CD14-positive monocyte (primary cell): ENCODE measurements at regions not wholly inside any gene's neighbourhood (a gene's known extent, or its start where the extent isn't known, plus 50 kb on each side); places are given as distances from the start of the nearest gene placed in this dataset.

Experiments
- DNase-seq, 3 donors: peaks; one replicate each; pipeline ENCODE4 v3.0.0-alpha.2; 2011 to 2022
- H2AFZ ChIP-seq: 2 replicates; pipeline ENCODE4 v1.6.0; 2012; ENCODE audit warnings: mild to moderate bottlenecking, low read depth, low read length, inconsistent platforms; ENCODE audit not compliant: insufficient read depth, poor library complexity, severe bottlenecking
- H3K27ac ChIP-seq, 2 donors: 1 replicate in 1 of 2; 2 replicates in 1 of 2; pipeline ENCODE4 v1.5.1; 2012 to 2013; ENCODE audit warnings: low read length in 2 of 2, control low read depth in 1 of 2, inconsistent platforms in 1 of 2, low read depth in 1 of 2, mild to moderate bottlenecking in 1 of 2
- H3K27me3 ChIP-seq, 2 donors: one replicate each; pipeline versions ENCODE4 v1.6.0 to v1.6.1; 2011 to 2013; ENCODE audit warnings: low read length in 2 of 2; ENCODE audit not compliant: control insufficient read depth in 2 of 2, insufficient read depth in 2 of 2
- H3K36me3 ChIP-seq, 2 donors: replicated peaks in 1 of 2; 1 replicate in 1 of 2; 2 replicates in 1 of 2; pipeline versions ENCODE4 v1.5.1 to v1.6.1; 2012 to 2013; ENCODE audit warnings: low read length in 2 of 2, control low read depth in 1 of 2, inconsistent platforms in 1 of 2, mild to moderate bottlenecking in 1 of 2; ENCODE audit not compliant: insufficient read depth in 2 of 2, control insufficient read depth in 1 of 2
- H3K4me1 ChIP-seq, 2 donors: 1 replicate in 1 of 2; 2 replicates in 1 of 2; pipeline versions ENCODE4 v1.5.1 to v1.6.1; 2012 to 2013; ENCODE audit warnings: low read length in 2 of 2, control low read depth in 1 of 2, inconsistent platforms in 1 of 2, mild to moderate bottlenecking in 1 of 2, moderate library complexity in 1 of 2; ENCODE audit not compliant: insufficient read depth in 2 of 2, control insufficient read depth in 1 of 2
- H3K4me2 ChIP-seq: replicated peaks from 2 replicates; pipeline ENCODE3; 2012; ENCODE audit warnings: low read length, moderate library complexity, mild to moderate bottlenecking; ENCODE audit not compliant: poor library complexity, severe bottlenecking; ENCODE audit errors: extremely low read depth
- H3K4me3 ChIP-seq, 3 experiments: fragments of 200-600 bp in 1 of 3; sonication (generic) in 1 of 3; replicated peaks in 1 of 3; 1 replicate in 2 of 3; 2 replicates in 1 of 3; pipeline ENCODE4 v1.5.1; 2011 to 2013; ENCODE audit warnings: low read length in 3 of 3, mild to moderate bottlenecking in 3 of 3, control low read depth in 2 of 3, low read depth in 2 of 3, inconsistent platforms in 1 of 3, moderate library complexity in 1 of 3
- H3K79me2 ChIP-seq: 2 replicates; pipeline ENCODE4 v1.6.0; 2012; ENCODE audit warnings: mild to moderate bottlenecking, control low read depth, inconsistent platforms, low read length, moderate library complexity; ENCODE audit not compliant: insufficient read depth
- H3K9ac ChIP-seq: 2 replicates; pipeline ENCODE4 v1.6.0; 2017; ENCODE audit warnings: low read length, mild to moderate bottlenecking; ENCODE audit not compliant: insufficient read depth, poor library complexity, severe bottlenecking
- H3K9me3 ChIP-seq, 2 donors: replicated peaks in 1 of 2; 1 replicate in 1 of 2; 2 replicates in 1 of 2; pipeline versions ENCODE4 v1.5.1 to v1.6.1; 2012 to 2013; ENCODE audit warnings: low read length in 2 of 2, control low read depth in 1 of 2; ENCODE audit not compliant: control insufficient read depth in 1 of 2, insufficient read depth in 1 of 2
- H4K20me1 ChIP-seq: 2 replicates; pipeline ENCODE4 v1.6.0; 2012; ENCODE audit warnings: mild to moderate bottlenecking, low read length, control low read depth, moderate library complexity; ENCODE audit not compliant: insufficient read depth
- H3K27ac Mint-ChIP-seq, 7 donors: one replicate each; pipeline ENCODE4 v1.8.0; 2020; ENCODE audit warnings: mild to moderate bottlenecking in 7 of 7, mixed read lengths in 7 of 7, moderate library complexity in 6 of 7, inconsistent platforms in 2 of 7
- H3K27me3 Mint-ChIP-seq, 3 donors: one replicate each; pipeline ENCODE4 v1.8.0; 2021 to 2022; ENCODE audit warnings: low read depth in 3 of 3, mild to moderate bottlenecking in 3 of 3, mixed read lengths in 3 of 3, moderate library complexity in 3 of 3, inconsistent platforms in 1 of 3
- H3K36me3 Mint-ChIP-seq, 2 donors: one replicate each; pipeline ENCODE4 v1.8.0; 2020; ENCODE audit warnings: mixed read lengths in 2 of 2, inconsistent platforms in 1 of 2, mild to moderate bottlenecking in 1 of 2
- H3K4me1 Mint-ChIP-seq: one replicate; pipeline ENCODE4 v1.8.0; 2020; ENCODE audit warnings: mild to moderate bottlenecking, mixed read lengths
- H3K4me3 Mint-ChIP-seq, 2 donors: one replicate each; pipeline ENCODE4 v1.8.0; 2020; ENCODE audit warnings: mild to moderate bottlenecking in 2 of 2, mixed read lengths in 2 of 2, moderate library complexity in 1 of 2
- H3K9me3 Mint-ChIP-seq, 7 donors: one replicate each; pipeline ENCODE4 v1.8.0; 2020 to 2022; ENCODE audit warnings: mixed read lengths in 7 of 7, mild to moderate bottlenecking in 6 of 7, moderate library complexity in 6 of 7, inconsistent platforms in 2 of 7
- WGBS: methylation state at CpG from one replicate; pipeline ENCODE4 v1.1.5; 2013; ENCODE audit warnings: missing lambda C conversion rate; ENCODE audit not compliant: insufficient coverage; 5-methylcytosine and 5-hydroxymethylcytosine counted together
- intact Hi-C, 2 donors: fragments of 100-400 bp; cut with micrococcal nuclease; formaldehyde crosslinking; loops; one replicate each; pipeline versions ENCODE4 v1.15.0 to v1.15.1; 2023
- TF ChIP-seq, protein P1 (sequence below): fragments of 200-600 bp; IDR thresholded peaks from one replicate; pipeline ENCODE4 v1.8.0; 2022; ENCODE audit warnings: antibody characterized with exemption, mild to moderate bottlenecking

- no peak overlapping the region for H3K4me3 Mint-ChIP-seq
- no CpG with 5 or more reads among the region's 1 CpG for WGBS
- H3K27ac Mint-ChIP-seq = no peak overlapping the region
- no peaks in the 10 kb centered on the region for H3K9me3 ChIP-seq
- no peaks in the 10 kb centered on the region for H3K9me3 Mint-ChIP-seq
- H3K4me2 ChIP-seq = no peak overlapping the region
- no peak overlapping the region for H2AFZ ChIP-seq
- H3K27ac ChIP-seq = no peak overlapping the region
- no peaks in the 10 kb centered on the region for H4K20me1 ChIP-seq
- no peak overlapping the region for H3K9ac ChIP-seq
- H3K79me2 ChIP-seq = no peaks in the 10 kb centered on the region
- TF ChIP-seq, protein P1, sequence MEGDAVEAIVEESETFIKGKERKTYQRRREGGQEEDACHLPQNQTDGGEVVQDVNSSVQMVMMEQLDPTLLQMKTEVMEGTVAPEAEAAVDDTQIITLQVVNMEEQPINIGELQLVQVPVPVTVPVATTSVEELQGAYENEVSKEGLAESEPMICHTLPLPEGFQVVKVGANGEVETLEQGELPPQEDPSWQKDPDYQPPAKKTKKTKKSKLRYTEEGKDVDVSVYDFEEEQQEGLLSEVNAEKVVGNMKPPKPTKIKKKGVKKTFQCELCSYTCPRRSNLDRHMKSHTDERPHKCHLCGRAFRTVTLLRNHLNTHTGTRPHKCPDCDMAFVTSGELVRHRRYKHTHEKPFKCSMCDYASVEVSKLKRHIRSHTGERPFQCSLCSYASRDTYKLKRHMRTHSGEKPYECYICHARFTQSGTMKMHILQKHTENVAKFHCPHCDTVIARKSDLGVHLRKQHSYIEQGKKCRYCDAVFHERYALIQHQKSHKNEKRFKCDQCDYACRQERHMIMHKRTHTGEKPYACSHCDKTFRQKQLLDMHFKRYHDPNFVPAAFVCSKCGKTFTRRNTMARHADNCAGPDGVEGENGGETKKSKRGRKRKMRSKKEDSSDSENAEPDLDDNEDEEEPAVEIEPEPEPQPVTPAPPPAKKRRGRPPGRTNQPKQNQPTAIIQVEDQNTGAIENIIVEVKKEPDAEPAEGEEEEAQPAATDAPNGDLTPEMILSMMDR = no peak
- H3K4me3 ChIP-seq = no peak overlapping the region
- no peaks in the 10 kb centered on the region for H3K4me1 ChIP-seq
- no peaks in the 10 kb centered on the region for H3K27me3 ChIP-seq
- H3K4me1 Mint-ChIP-seq = no peaks in the 10 kb centered on the region
- intact Hi-C loops = no loop called here
- H3K27me3 Mint-ChIP-seq = peaks cover 0 to 11% (median 0%) of the 10 kb centered on the region in 3 donors
- DNase-seq = no peak
- H3K36me3 ChIP-seq = no peaks in the 10 kb centered on the region
- H3K36me3 Mint-ChIP-seq = no peaks in the 10 kb centered on the region
Observed at GRCh38 chr16:77555126-77555525, 120.3 kb upstream of the ADAMTS18 start.

- 92% methylated on average over 12 of the region's 12 CpGs for WGBS
- no peak overlapping the region for H3K9ac ChIP-seq
Observed at GRCh38 chr16:77555791-77556190, 121.0 kb upstream of the ADAMTS18 start.

More at GRCh38 chr16:77555791-77556190, 121.0 kb upstream of the ADAMTS18 start:
- no peak overlapping the region for H2AFZ ChIP-seq
- no peaks in the 10 kb centered on the region for H3K79me2 ChIP-seq
- DNase-seq = no peak
- H3K4me3 Mint-ChIP-seq = no peak overlapping the region
- no peaks in the 10 kb centered on the region for H3K9me3 ChIP-seq
- H3K4me2 ChIP-seq = no peak overlapping the region
- no peaks in the 10 kb centered on the region for H3K4me1 ChIP-seq
- H3K27me3 ChIP-seq = no peaks in the 10 kb centered on the region
- H3K9me3 Mint-ChIP-seq = no peaks in the 10 kb centered on the region
- H3K27ac Mint-ChIP-seq = no peak overlapping the region
- no peaks in the 10 kb centered on the region for H3K36me3 ChIP-seq
- TF ChIP-seq, protein P1 = no peak
- H3K4me3 ChIP-seq = no peak overlapping the region
- H3K27me3 Mint-ChIP-seq = peaks cover 0 to 11% (median 0%) of the 10 kb centered on the region in 3 donors
- intact Hi-C loops = no loop called here
- H3K4me1 Mint-ChIP-seq = no peaks in the 10 kb centered on the region
- no peaks in the 10 kb centered on the region for H3K36me3 Mint-ChIP-seq
- H3K27ac ChIP-seq = no peak overlapping the region
- no peaks in the 10 kb centered on the region for H4K20me1 ChIP-seq
